SKM-1 treated with dmso at 0.1 percent for 144 hours (cell line): ENCODE measurements at regions not wholly inside any gene's neighbourhood (a gene's known extent, or its start where the extent isn't known, plus 50 kb on each side); places are given as distances from the start of the nearest gene placed in this dataset.

Experiments used
- DNase-seq: peaks from one replicate; lab custom pipeline; 2025; ENCODE audit not compliant: unreplicated experiment; lab: John Stamatoyannopoulos, UW

- no peak for DNase-seq
These were observed 467.9 kb upstream of the AUTS2 start for GRCh38 chr7:69130396-69130795.

GRCh38 chr7:69134316-69134715 lies 464.0 kb upstream of the AUTS2 start:
- DNase-seq = no peak

- DNase-seq = no peak
These were observed 450.6 kb upstream of the AUTS2 start for GRCh38 chr7:69147631-69148030.

- no peak for DNase-seq
These were observed 448.2 kb upstream of the AUTS2 start for GRCh38 chr7:69149804-69150782.

GRCh38 chr7:69162326-69162725 lies 435.9 kb upstream of the AUTS2 start:
- no peak for DNase-seq

- DNase-seq = no peak
These were observed 435.2 kb upstream of the AUTS2 start for GRCh38 chr7:69162931-69163670.

- DNase-seq = no peak
These were observed 431.2 kb upstream of the AUTS2 start for GRCh38 chr7:69166979-69167516.

GRCh38 chr7:69169386-69169785 lies 428.9 kb upstream of the AUTS2 start:
- no peak for DNase-seq

- DNase-seq = no peak
These were observed 425.8 kb upstream of the AUTS2 start for GRCh38 chr7:69172357-69173077.

- no peak for DNase-seq
These were observed 424.9 kb upstream of the AUTS2 start for GRCh38 chr7:69173341-69173740.

- no peak for DNase-seq
These were observed 424.4 kb upstream of the AUTS2 start for GRCh38 chr7:69173846-69174245.

GRCh38 chr7:69176841-69177240 lies 421.4 kb upstream of the AUTS2 start:
- no peak for DNase-seq

GRCh38 chr7:69177461-69177861 lies 420.8 kb upstream of the AUTS2 start:
- DNase-seq = no peak

GRCh38 chr7:69177941-69178494 lies 420.3 kb upstream of the AUTS2 start:
- DNase-seq = no peak

- no peak for DNase-seq
These were observed 417.6 kb upstream of the AUTS2 start for GRCh38 chr7:69180662-69181061.

GRCh38 chr7:69182596-69183467 lies 415.4 kb upstream of the AUTS2 start:
- DNase-seq = peak; percentile 64

- DNase-seq = no peak
These were observed 413.9 kb upstream of the AUTS2 start for GRCh38 chr7:69184339-69184738.

- DNase-seq = no peak
These were observed 413.1 kb upstream of the AUTS2 start for GRCh38 chr7:69185170-69185569.

GRCh38 chr7:69186974-69187373 lies 411.3 kb upstream of the AUTS2 start:
- DNase-seq = no peak

- no peak for DNase-seq
These were observed 410.4 kb upstream of the AUTS2 start for GRCh38 chr7:69187824-69188333.
